ENCODE measurements at regions not wholly inside any gene's neighbourhood (a gene's known extent, or its start where the extent isn't known, plus 50 kb on each side); places are given as distances from the start of the nearest gene placed in this dataset.

- TF ChIP-seq, protein P1, sequence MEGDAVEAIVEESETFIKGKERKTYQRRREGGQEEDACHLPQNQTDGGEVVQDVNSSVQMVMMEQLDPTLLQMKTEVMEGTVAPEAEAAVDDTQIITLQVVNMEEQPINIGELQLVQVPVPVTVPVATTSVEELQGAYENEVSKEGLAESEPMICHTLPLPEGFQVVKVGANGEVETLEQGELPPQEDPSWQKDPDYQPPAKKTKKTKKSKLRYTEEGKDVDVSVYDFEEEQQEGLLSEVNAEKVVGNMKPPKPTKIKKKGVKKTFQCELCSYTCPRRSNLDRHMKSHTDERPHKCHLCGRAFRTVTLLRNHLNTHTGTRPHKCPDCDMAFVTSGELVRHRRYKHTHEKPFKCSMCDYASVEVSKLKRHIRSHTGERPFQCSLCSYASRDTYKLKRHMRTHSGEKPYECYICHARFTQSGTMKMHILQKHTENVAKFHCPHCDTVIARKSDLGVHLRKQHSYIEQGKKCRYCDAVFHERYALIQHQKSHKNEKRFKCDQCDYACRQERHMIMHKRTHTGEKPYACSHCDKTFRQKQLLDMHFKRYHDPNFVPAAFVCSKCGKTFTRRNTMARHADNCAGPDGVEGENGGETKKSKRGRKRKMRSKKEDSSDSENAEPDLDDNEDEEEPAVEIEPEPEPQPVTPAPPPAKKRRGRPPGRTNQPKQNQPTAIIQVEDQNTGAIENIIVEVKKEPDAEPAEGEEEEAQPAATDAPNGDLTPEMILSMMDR (IDR thresholded peaks at IDR 0.05), result no peak
- TF ChIP-seq POLR2A (IDR thresholded peaks at IDR 0.05), result no peak
These were observed 1420.7 kb downstream of the TBC1D22A start for GRCh38 chr22:48182846-48183805.

Measured in heart left ventricle (tissue), 13 donors.